ENCODE measurements at regions not wholly inside any gene's neighbourhood (a gene's known extent, or its start where the extent isn't known, plus 50 kb on each side); places are given as distances from the start of the nearest gene placed in this dataset.

DNA sequence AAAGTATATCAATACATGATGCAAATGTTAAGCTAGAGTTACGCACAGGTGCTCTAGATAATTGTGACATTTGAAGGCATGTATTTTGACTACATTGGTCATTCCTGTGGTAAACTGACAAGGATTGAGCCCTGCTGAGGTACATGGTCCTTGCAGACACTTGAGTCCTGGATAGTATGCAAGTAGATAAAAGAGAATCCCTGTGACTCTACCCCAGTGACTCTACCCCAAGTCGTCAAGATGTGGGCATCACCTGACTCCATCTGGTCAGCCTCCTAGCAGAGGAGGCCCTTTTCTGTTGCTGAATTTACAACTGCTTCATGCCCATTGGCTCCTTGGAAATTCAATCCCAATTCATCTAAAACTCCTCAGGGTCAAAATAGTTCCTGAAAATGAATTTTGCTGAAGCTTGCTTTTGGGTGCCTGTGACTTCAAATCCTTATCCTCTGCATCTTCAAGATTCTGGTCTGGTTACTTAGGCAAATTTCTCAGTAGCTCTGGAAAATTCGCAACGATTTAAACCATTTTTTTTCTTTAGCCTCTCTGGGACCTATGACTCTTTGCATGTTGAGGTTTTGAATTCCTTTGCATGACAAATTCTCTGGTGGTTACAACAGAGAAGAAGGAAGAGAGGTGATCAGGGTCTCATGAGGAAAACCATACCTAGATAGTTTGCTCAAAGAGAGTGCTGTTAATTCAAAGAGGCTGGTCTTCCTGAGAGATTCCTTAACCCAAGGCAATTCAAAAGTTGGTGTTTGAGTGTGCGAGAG lies 422.1 kb downstream of the FGF9 start:
- H3K27ac ChIP-seq (ENCODE audit: low read depth in 1 of 2, low read length in 1 of 2), result no peak overlapping the region
- H3K4me1 ChIP-seq (ENCODE audit: control insufficient read depth in 2 of 2, insufficient read depth in 2 of 2, low read length in 2 of 2), result no peaks in the 10 kb centered on the region
- H3K27me3 ChIP-seq (ENCODE audit: control insufficient read depth in 2 of 2, insufficient read depth in 1 of 2, low read length in 1 of 2), result no peaks in the 10 kb centered on the region
- no peaks in the 10 kb centered on the region for H3K36me3 ChIP-seq (ENCODE audit: control insufficient read depth in 2 of 2, insufficient read depth in 2 of 2, low read length in 1 of 2)
- no peaks in the 10 kb centered on the region for H3K9me3 ChIP-seq (ENCODE audit: control insufficient read depth in 2 of 2, insufficient read depth in 1 of 2, low read length in 1 of 2)
- DNase-seq (ENCODE audit: low read depth in 6 of 9, low spot score in 9 of 9), result no peak
- no peak overlapping the region for H3K4me3 ChIP-seq (ENCODE audit: low read length in 2 of 2)
- 92% methylated on average over 5 of the region's 5 CpGs for WGBS

DNA sequence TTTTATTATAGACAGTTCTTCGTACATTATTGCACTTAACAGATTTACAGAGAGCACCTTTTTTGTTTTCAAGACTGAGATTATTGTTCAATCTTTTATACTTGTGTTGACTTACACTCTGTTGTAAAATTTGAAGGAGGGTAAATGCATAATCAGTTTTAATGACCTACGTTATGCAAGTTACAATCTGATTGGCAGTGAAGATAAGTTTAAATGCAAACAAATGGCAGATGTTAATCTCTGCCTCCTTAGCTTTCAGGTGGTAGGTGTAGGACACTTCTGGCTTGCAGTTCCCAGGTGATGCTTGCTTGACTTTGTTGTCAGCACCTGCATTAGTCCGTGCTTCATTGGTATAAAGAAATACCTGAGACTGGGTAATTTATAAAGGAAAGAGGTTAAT lies 424.9 kb downstream of the FGF9 start:
- WGBS, result 88% methylated on average over 3 of the region's 3 CpGs

DNA sequence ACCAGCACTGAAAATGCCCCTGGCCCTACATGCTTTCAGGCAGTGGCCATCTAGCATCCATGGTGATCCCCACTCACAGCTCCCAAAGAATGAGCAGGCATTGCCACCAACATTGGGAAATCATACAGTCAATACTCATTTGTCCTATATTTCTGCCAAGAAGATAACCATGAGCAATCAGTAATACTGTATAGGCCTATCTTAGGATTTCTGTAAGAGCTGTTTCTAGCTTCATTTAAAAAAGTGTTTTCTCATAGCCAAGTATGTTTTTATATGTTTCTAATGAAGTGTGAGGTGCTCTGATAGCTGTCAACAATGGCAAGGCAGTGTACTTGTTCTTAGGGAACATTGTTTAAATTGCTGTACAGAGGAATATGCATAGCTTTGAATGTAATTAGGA lies 428.7 kb downstream of the FGF9 start:
- Histone ChIP-seq H3K27ac (ENCODE audit: low read depth in 1 of 2, low read length in 1 of 2) (no peak overlapping the region), H3K36me3 (ENCODE audit: control insufficient read depth in 2 of 2, insufficient read depth in 2 of 2, low read length in 1 of 2) (no peaks in the 10 kb centered on the region), H3K9me3 (ENCODE audit: control insufficient read depth in 2 of 2, insufficient read depth in 1 of 2, low read length in 1 of 2) (no peaks in the 10 kb centered on the region), H3K27me3 (ENCODE audit: control insufficient read depth in 2 of 2, insufficient read depth in 1 of 2, low read length in 1 of 2) (no peaks in the 10 kb centered on the region), H3K4me1 (ENCODE audit: control insufficient read depth in 2 of 2, insufficient read depth in 2 of 2, low read length in 2 of 2) (no peaks in the 10 kb centered on the region), H3K4me3 (ENCODE audit: low read length in 2 of 2) (no peak overlapping the region)
- DNase-seq (ENCODE audit: low read depth in 6 of 9, low spot score in 9 of 9), result no peak

More for the DNA sequence above, 424.9 kb downstream of the FGF9 start:
- DNase-seq (ENCODE audit: low read depth in 6 of 9, low spot score in 9 of 9), result no peak
- Histone ChIP-seq H3K4me1 (ENCODE audit: control insufficient read depth in 2 of 2, insufficient read depth in 2 of 2, low read length in 2 of 2) (no peaks in the 10 kb centered on the region), H3K4me3 (ENCODE audit: low read length in 2 of 2) (no peak overlapping the region), H3K27ac (ENCODE audit: low read depth in 1 of 2, low read length in 1 of 2) (no peak overlapping the region), H3K36me3 (ENCODE audit: control insufficient read depth in 2 of 2, insufficient read depth in 2 of 2, low read length in 1 of 2) (no peaks in the 10 kb centered on the region), H3K9me3 (ENCODE audit: control insufficient read depth in 2 of 2, insufficient read depth in 1 of 2, low read length in 1 of 2) (no peaks in the 10 kb centered on the region), H3K27me3 (ENCODE audit: control insufficient read depth in 2 of 2, insufficient read depth in 1 of 2, low read length in 1 of 2) (no peaks in the 10 kb centered on the region)

DNA sequence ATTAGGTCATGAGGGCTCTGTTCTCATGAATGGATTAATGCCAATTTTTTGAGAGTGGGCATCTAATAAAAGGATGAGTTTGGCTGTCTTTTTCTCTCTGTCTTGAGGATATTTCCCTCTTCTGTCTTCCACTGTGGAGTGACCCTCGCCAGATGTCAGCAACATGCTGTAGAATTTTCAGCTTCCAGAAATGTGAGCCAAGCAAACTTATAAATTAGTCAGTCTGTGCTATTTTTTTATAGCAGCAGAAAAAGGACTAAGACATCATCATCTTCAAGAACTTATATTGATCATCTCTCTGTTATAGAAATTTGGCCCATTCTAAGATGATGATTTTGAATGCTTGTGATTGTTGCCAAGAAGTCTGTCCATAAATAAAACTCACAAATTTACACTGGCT lies 431.4 kb downstream of the FGF9 start:
- no peaks in the 10 kb centered on the region for H3K9me3 ChIP-seq (ENCODE audit: control insufficient read depth in 2 of 2, insufficient read depth in 1 of 2, low read length in 1 of 2)
- H3K36me3 ChIP-seq (ENCODE audit: control insufficient read depth in 2 of 2, insufficient read depth in 2 of 2, low read length in 1 of 2), result no peaks in the 10 kb centered on the region
- no peak overlapping the region for H3K27ac ChIP-seq (ENCODE audit: low read depth in 1 of 2, low read length in 1 of 2)
- H3K4me3 ChIP-seq (ENCODE audit: low read length in 2 of 2), result no peak overlapping the region
- no peaks in the 10 kb centered on the region for H3K27me3 ChIP-seq (ENCODE audit: control insufficient read depth in 2 of 2, insufficient read depth in 1 of 2, low read length in 1 of 2)
- H3K4me1 ChIP-seq (ENCODE audit: control insufficient read depth in 2 of 2, insufficient read depth in 2 of 2, low read length in 2 of 2), result no peaks in the 10 kb centered on the region
- no peak for DNase-seq (ENCODE audit: low read depth in 6 of 9, low spot score in 9 of 9)
- 91% methylated on average over 1 of the region's 1 CpG for WGBS

DNA sequence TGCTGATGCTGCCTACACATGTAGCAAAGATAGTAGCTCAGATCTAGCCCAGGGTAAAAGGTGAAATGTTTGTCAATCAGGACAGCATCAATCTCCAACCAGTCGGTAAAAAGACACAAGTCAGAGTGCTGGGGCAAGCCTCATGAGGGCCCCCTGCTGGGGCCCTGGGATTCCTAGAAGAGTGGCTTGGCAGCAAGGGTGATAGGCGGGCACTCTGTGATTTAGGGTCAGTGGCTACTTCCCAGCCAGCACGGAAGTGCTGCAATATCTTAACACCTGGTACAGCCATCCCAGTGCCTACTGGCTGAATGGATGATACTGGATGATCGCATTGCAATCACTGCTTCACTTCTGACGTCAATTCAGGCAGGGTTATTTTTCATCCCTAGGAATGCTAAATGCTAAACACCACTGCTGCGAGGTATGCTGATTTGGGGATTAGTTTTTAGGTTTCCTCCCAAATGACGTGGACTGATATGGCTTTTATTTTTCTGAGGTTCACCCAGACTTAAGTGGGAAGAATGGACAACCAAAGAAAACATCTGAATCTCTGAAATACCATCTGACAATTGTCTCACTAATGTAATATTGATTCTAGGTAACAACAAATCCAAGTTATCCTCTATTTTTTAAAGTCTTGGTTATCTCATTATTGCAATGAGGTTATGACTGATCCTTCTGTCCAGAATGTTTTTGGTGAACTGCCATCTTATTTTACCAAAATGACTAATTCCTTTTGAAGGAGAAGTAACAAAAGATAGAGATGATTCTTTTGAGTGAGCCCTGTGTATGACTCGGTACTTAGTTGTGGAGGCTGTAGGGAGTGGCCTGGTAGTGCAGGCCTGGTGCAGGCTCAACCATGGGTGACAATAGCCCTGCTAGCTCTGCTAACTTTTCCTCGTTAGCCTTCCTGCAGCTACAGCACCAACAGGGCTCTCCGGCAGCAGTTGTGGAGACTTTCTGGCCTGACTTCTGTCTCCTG lies 432.5 kb downstream of the FGF9 start:
- H3K27me3 ChIP-seq (ENCODE audit: control insufficient read depth in 2 of 2, insufficient read depth in 1 of 2, low read length in 1 of 2), result no peaks in the 10 kb centered on the region
- no peaks in the 10 kb centered on the region for H3K36me3 ChIP-seq (ENCODE audit: control insufficient read depth in 2 of 2, insufficient read depth in 2 of 2, low read length in 1 of 2)
- H3K27ac ChIP-seq (ENCODE audit: low read depth in 1 of 2, low read length in 1 of 2), result no peak overlapping the region
- no peak overlapping the region for H3K4me3 ChIP-seq (ENCODE audit: low read length in 2 of 2)
- no peak for DNase-seq (ENCODE audit: low read depth in 6 of 9, low spot score in 9 of 9)
- no peaks in the 10 kb centered on the region for H3K4me1 ChIP-seq (ENCODE audit: control insufficient read depth in 2 of 2, insufficient read depth in 2 of 2, low read length in 2 of 2)
- no peaks in the 10 kb centered on the region for H3K9me3 ChIP-seq (ENCODE audit: control insufficient read depth in 2 of 2, insufficient read depth in 1 of 2, low read length in 1 of 2)
- 89% methylated on average over 10 of the region's 10 CpGs for WGBS

DNA sequence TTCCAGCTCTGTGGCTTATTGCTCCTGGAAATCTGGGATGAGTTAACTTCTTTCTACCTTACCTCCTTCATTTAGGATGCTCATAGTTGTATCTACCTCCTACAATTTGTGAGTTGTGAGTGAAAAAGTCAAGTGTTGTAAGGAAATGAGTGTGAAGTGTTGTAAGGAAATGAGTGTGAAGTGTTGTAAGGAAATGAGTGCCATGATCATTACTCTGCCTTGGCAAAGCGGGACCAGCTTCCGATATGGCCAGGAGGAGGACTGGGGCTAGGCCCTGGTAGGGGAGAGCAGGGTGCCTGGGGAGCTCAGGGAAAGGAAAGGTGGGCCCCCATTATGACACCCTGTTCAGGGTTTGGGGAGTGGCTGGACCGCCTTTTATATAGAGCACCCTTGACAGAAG lies 435.2 kb downstream of the FGF9 start:
- 97% methylated on average over 3 of the region's 3 CpGs for whole genome bisulfite sequencing
- no peaks in the 10 kb centered on the region for H3K9me3 ChIP-seq (ENCODE audit: control insufficient read depth in 2 of 2, insufficient read depth in 1 of 2, low read length in 1 of 2)

DNA sequence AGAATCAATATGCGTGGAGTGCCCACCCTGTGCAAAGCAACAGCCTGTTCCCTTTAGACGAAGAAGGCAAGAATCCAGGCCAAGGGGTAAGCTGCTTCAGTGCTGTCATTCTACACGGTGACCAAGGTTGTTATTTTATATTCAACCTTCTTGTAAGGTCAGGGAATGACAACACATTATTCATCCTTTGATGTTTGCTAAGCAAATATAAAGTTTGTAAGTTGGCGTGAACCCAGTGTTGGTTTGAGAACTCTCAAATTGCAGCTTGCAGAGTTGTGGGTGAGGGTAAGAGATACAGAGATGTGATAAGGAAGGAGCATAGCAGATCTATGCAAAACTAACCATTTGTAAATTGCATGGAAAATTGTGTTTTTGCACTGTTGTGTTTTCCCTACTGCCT lies 436.7 kb downstream of the FGF9 start:
- H3K27me3 ChIP-seq (ENCODE audit: control insufficient read depth in 2 of 2, insufficient read depth in 1 of 2, low read length in 1 of 2), result no peaks in the 10 kb centered on the region
- no peak for DNase-seq (ENCODE audit: low read depth in 6 of 9, low spot score in 9 of 9)
- H3K9me3 ChIP-seq (ENCODE audit: control insufficient read depth in 2 of 2, insufficient read depth in 1 of 2, low read length in 1 of 2), result no peaks in the 10 kb centered on the region
- WGBS, result 67% methylated on average over 4 of the region's 4 CpGs
- no peaks in the 10 kb centered on the region for H3K36me3 ChIP-seq (ENCODE audit: control insufficient read depth in 2 of 2, insufficient read depth in 2 of 2, low read length in 1 of 2)
- no peaks in the 10 kb centered on the region for H3K4me1 ChIP-seq (ENCODE audit: control insufficient read depth in 2 of 2, insufficient read depth in 2 of 2, low read length in 2 of 2)
- no peak overlapping the region for H3K4me3 ChIP-seq (ENCODE audit: low read length in 2 of 2)
- H3K27ac ChIP-seq (ENCODE audit: low read depth in 1 of 2, low read length in 1 of 2), result no peak overlapping the region

More for the DNA sequence above, 435.2 kb downstream of the FGF9 start:
- Histone ChIP-seq H3K36me3 (ENCODE audit: control insufficient read depth in 2 of 2, insufficient read depth in 2 of 2, low read length in 1 of 2) (no peaks in the 10 kb centered on the region), H3K27ac (ENCODE audit: low read depth in 1 of 2, low read length in 1 of 2) (no peak overlapping the region), H3K27me3 (ENCODE audit: control insufficient read depth in 2 of 2, insufficient read depth in 1 of 2, low read length in 1 of 2) (no peaks in the 10 kb centered on the region), H3K4me1 (ENCODE audit: control insufficient read depth in 2 of 2, insufficient read depth in 2 of 2, low read length in 2 of 2) (no peaks in the 10 kb centered on the region), H3K4me3 (ENCODE audit: low read length in 2 of 2) (no peak overlapping the region)
- no peak for DNase-seq (ENCODE audit: low read depth in 6 of 9, low spot score in 9 of 9)

DNA sequence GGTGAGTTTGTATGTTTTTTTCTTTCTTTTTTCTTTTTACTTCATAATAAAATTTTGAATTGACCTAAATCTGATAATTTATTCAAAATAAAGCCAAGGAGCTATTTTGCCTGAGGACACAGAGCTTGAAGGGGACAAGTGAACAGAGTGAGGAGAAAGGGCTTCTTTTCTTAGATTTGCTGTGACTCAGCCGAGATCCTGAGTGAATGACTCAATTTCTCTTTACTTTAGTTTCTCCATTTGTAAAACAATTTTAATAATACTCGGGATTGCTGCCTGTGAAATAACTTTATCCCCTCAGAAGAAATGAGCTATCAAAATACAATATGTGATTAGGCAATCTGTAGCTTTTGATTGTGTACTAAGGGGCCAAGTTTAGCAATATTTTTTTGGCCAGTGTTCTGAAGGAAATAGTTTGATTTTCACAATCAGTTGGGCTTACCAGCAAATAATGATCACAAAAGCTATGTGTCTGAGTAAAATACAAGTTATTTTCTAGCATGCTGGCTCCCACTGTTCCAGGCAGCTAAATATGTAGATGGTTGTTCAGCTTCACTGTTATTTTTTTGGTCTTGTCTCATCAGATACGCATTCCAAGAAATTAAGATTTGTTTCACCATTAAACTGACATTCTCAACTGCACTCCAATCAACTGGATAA lies 437.5 kb downstream of the FGF9 start:
- WGBS, result 89% methylated on average over 3 of the region's 3 CpGs
- DNase-seq (ENCODE audit: low read depth in 6 of 9, low spot score in 9 of 9), result no peak
- no peaks in the 10 kb centered on the region for H3K9me3 ChIP-seq (ENCODE audit: control insufficient read depth in 2 of 2, insufficient read depth in 1 of 2, low read length in 1 of 2)
- no peaks in the 10 kb centered on the region for H3K36me3 ChIP-seq (ENCODE audit: control insufficient read depth in 2 of 2, insufficient read depth in 2 of 2, low read length in 1 of 2)
- no peak overlapping the region for H3K4me3 ChIP-seq (ENCODE audit: low read length in 2 of 2)
- no peaks in the 10 kb centered on the region for H3K4me1 ChIP-seq (ENCODE audit: control insufficient read depth in 2 of 2, insufficient read depth in 2 of 2, low read length in 2 of 2)
- no peak overlapping the region for H3K27ac ChIP-seq (ENCODE audit: low read depth in 1 of 2, low read length in 1 of 2)
- no peaks in the 10 kb centered on the region for H3K27me3 ChIP-seq (ENCODE audit: control insufficient read depth in 2 of 2, insufficient read depth in 1 of 2, low read length in 1 of 2)

DNA sequence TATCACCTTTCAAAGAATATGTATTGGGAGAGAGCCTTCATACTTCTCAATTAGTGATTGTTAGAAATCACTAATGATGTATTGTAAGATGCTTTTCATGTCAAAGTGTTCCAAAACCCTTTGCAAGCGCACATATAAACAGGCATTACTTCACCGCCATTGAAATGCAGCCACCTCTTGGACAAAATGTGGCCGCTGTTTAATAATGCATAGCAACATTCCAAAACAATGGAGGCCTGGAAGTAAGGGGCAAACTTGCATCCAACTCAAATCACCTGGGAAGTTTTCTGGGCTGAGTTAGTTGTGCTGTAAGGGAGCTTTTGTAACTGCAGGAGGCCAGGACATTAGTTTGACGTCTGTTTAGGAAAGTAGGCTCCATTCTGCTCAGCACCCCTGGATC lies 438.1 kb downstream of the FGF9 start:
- Histone ChIP-seq H3K27ac (ENCODE audit: low read depth in 1 of 2, low read length in 1 of 2) (no peak overlapping the region), H3K36me3 (ENCODE audit: control insufficient read depth in 2 of 2, insufficient read depth in 2 of 2, low read length in 1 of 2) (no peaks in the 10 kb centered on the region), H3K4me1 (ENCODE audit: control insufficient read depth in 2 of 2, insufficient read depth in 2 of 2, low read length in 2 of 2) (no peaks in the 10 kb centered on the region), H3K9me3 (ENCODE audit: control insufficient read depth in 2 of 2, insufficient read depth in 1 of 2, low read length in 1 of 2) (no peaks in the 10 kb centered on the region), H3K27me3 (ENCODE audit: control insufficient read depth in 2 of 2, insufficient read depth in 1 of 2, low read length in 1 of 2) (no peaks in the 10 kb centered on the region), H3K4me3 (ENCODE audit: low read length in 2 of 2) (no peak overlapping the region)
- DNase-seq (ENCODE audit: low read depth in 6 of 9, low spot score in 9 of 9), result no peak
- WGBS, result 93% methylated on average over 4 of the region's 4 CpGs
